Loucy (cell line): ENCODE measurements at regions not wholly inside any gene's neighbourhood (a gene's known extent, or its start where the extent isn't known, plus 50 kb on each side); places are given as distances from the start of the nearest gene placed in this dataset.

ENCODE experiments used
- H2AFZ ChIP-seq: fragments of 200-600 bp; sonication (generic); 2 replicates; pipeline ENCODE4 v1.6.0; 2016; ENCODE audit warnings: antibody characterized with exemption, mild to moderate bottlenecking, low read length, moderate library complexity
- H3F3A ChIP-seq: fragments of 200-600 bp; 2 replicates; pipeline ENCODE4 v1.6.0; 2016; ENCODE audit warnings: antibody characterized with exemption, low read depth, mild to moderate bottlenecking
- H3K27me3 ChIP-seq: fragments of 200-600 bp; sonication (generic); 2 replicates; pipeline ENCODE4 v1.6.1; 2014; ENCODE audit warnings: low read length, mild to moderate bottlenecking; ENCODE audit not compliant: insufficient read depth, poor library complexity, severe bottlenecking
- H3K36me3 ChIP-seq: fragments of 200-600 bp; sonication (generic); 2 replicates; pipeline ENCODE4 v1.6.1; 2016; ENCODE audit warnings: low read length; ENCODE audit not compliant: insufficient read depth
- H3K4me1 ChIP-seq: fragments of 200-600 bp; sonication (generic); 2 replicates; pipeline ENCODE4 v1.5.1; 2014; ENCODE audit warnings: low read length, mild to moderate bottlenecking; ENCODE audit not compliant: insufficient read depth, poor library complexity, severe bottlenecking
- H3K4me2 ChIP-seq: fragments of 200-600 bp; sonication (generic); 2 replicates; pipeline ENCODE4 v1.6.0; 2014; ENCODE audit warnings: antibody characterized with exemption, low read length, low read depth, mild to moderate bottlenecking; ENCODE audit not compliant: poor library complexity, severe bottlenecking
- H3K4me3 ChIP-seq: fragments of 200-600 bp; sonication (generic); 2 replicates; pipeline ENCODE4 v1.5.1; 2014; ENCODE audit warnings: low read length, mild to moderate bottlenecking, mixed read lengths; ENCODE audit not compliant: poor library complexity, severe bottlenecking
- H3K79me2 ChIP-seq: fragments of 200-600 bp; sonication (generic); 2 replicates; pipeline ENCODE4 v1.6.1; 2014; ENCODE audit warnings: low read length; ENCODE audit not compliant: insufficient read depth
- H3K9ac ChIP-seq: fragments of 200-600 bp; sonication (generic); 2 replicates; pipeline ENCODE4 v1.6.0; 2014; ENCODE audit warnings: mild to moderate bottlenecking, low read depth, low read length, moderate library complexity; ENCODE audit not compliant: poor library complexity, severe bottlenecking
- H3K9me2 ChIP-seq: fragments of 200-600 bp; sonication (generic); replicated peaks from 2 replicates; pipeline ENCODE4 v1.6.1; 2016; ENCODE audit warnings: low read depth, low read length, mixed read lengths
- H3K9me3 ChIP-seq: fragments of 200-600 bp; sonication (generic); 2 replicates; pipeline ENCODE4 v1.6.1; 2014; ENCODE audit warnings: mild to moderate bottlenecking, antibody characterized with exemption, low read length, low read depth; ENCODE audit not compliant: insufficient read depth
- H4K20me1 ChIP-seq: fragments of 200-600 bp; sonication (generic); 2 replicates; pipeline ENCODE4 v1.6.0; 2014; ENCODE audit warnings: antibody characterized with exemption, low read length, mild to moderate bottlenecking; ENCODE audit not compliant: insufficient read depth, poor library complexity, severe bottlenecking
- EZH2phosphoT487 ChIP-seq: fragments of 200-600 bp; IDR thresholded peaks from 2 replicates; pipeline ENCODE4 v1.6.1; 2018; ENCODE audit warnings: antibody characterized with exemption, mild to moderate bottlenecking, moderate library complexity, borderline replicate concordance
- TF ChIP-seq, protein P1 (sequence below): fragments of 200-600 bp; sonication (generic); conservative IDR thresholded peaks from 2 replicates; pipeline ENCODE4 v1.5.1; 2014; ENCODE audit warnings: mild to moderate bottlenecking, antibody characterized with exemption, low read length

DNA sequence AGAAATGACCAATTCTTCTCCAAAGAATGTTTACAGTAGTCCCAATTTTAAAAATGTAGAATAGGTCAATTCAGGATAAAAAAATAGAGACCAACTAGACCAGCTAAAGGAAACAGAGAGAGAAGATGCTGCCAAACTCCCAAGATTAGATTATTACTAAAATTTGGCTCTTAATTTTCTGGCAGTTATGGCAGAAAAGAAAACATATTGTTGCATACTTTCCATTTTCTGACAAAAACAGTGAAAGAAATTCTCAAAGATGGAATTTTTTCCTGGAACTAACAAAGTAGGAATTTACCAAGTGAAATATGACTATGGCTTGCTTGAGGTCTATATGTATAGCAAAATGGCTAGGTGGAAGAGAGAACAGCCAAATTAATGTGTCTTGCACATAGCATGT is 138.3 kb upstream of the STK17B start:
- H3K9me2 ChIP-seq, result no peaks in the 10 kb centered on the region
- no peaks in the 10 kb centered on the region for H4K20me1 ChIP-seq
- peaks cover 6% of the 10 kb centered on the region for H3K4me1 ChIP-seq
- TF ChIP-seq, protein P1, sequence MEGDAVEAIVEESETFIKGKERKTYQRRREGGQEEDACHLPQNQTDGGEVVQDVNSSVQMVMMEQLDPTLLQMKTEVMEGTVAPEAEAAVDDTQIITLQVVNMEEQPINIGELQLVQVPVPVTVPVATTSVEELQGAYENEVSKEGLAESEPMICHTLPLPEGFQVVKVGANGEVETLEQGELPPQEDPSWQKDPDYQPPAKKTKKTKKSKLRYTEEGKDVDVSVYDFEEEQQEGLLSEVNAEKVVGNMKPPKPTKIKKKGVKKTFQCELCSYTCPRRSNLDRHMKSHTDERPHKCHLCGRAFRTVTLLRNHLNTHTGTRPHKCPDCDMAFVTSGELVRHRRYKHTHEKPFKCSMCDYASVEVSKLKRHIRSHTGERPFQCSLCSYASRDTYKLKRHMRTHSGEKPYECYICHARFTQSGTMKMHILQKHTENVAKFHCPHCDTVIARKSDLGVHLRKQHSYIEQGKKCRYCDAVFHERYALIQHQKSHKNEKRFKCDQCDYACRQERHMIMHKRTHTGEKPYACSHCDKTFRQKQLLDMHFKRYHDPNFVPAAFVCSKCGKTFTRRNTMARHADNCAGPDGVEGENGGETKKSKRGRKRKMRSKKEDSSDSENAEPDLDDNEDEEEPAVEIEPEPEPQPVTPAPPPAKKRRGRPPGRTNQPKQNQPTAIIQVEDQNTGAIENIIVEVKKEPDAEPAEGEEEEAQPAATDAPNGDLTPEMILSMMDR, result no peak
- no peaks in the 10 kb centered on the region for H3K36me3 ChIP-seq
- H2AFZ ChIP-seq, result no peak overlapping the region
- no peaks in the 10 kb centered on the region for H3F3A ChIP-seq
- H3K79me2 ChIP-seq, result no peaks in the 10 kb centered on the region
- H3K4me2 ChIP-seq, result no peak overlapping the region
- no peaks in the 10 kb centered on the region for H3K9me3 ChIP-seq
- no peak overlapping the region for H3K4me3 ChIP-seq
- H3K9ac ChIP-seq, result no peak overlapping the region
- H3K27me3 ChIP-seq, result no peaks in the 10 kb centered on the region

- H3K4me2 ChIP-seq, result no peak overlapping the region
Observed at GRCh38 chr2:196314157-196314556, 142.8 kb upstream of the STK17B start.

GRCh38 chr2:196314780-196315179 is 143.4 kb upstream of the STK17B start:
- no peak overlapping the region for H3K4me2 ChIP-seq
- H4K20me1 ChIP-seq, result no peaks in the 10 kb centered on the region
- H3K4me3 ChIP-seq, result no peak overlapping the region
- no peaks in the 10 kb centered on the region for H3K36me3 ChIP-seq
- H2AFZ ChIP-seq, result no peak overlapping the region
- H3K79me2 ChIP-seq, result no peaks in the 10 kb centered on the region
- no peak overlapping the region for H3K9ac ChIP-seq
- no peaks in the 10 kb centered on the region for H3K27me3 ChIP-seq
- TF ChIP-seq, protein P1, result no peak
- TF ChIP-seq EZH2phosphoT487, result no peak
- H3F3A ChIP-seq, result no peaks in the 10 kb centered on the region
- no peaks in the 10 kb centered on the region for H3K9me2 ChIP-seq
- H3K4me1 ChIP-seq, result no peaks in the 10 kb centered on the region
- no peaks in the 10 kb centered on the region for H3K9me3 ChIP-seq

More at GRCh38 chr2:196314157-196314556, 142.8 kb upstream of the STK17B start:
- H3K27me3 ChIP-seq, result no peaks in the 10 kb centered on the region
- no peak overlapping the region for H3K9ac ChIP-seq
- no peaks in the 10 kb centered on the region for H3K36me3 ChIP-seq
- H3K4me3 ChIP-seq, result no peak overlapping the region
- no peak for TF ChIP-seq EZH2phosphoT487
- H3K9me2 ChIP-seq, result no peaks in the 10 kb centered on the region
- no peaks in the 10 kb centered on the region for H3K9me3 ChIP-seq
- no peaks in the 10 kb centered on the region for H3K4me1 ChIP-seq
- H2AFZ ChIP-seq, result no peak overlapping the region
- H3K79me2 ChIP-seq, result no peaks in the 10 kb centered on the region
- no peaks in the 10 kb centered on the region for H3F3A ChIP-seq
- no peaks in the 10 kb centered on the region for H4K20me1 ChIP-seq

- Histone ChIP-seq H3K9ac (no peak overlapping the region), H3K27me3 (no peaks in the 10 kb centered on the region), H2AFZ (no peak overlapping the region), H3K36me3 (no peaks in the 10 kb centered on the region), H3K9me3 (no peaks in the 10 kb centered on the region), H3K4me1 (no peaks in the 10 kb centered on the region), H3K4me2 (no peak overlapping the region), H3K4me3 (no peak overlapping the region), H3F3A (no peaks in the 10 kb centered on the region), H3K9me2 (no peaks in the 10 kb centered on the region), H4K20me1 (no peaks in the 10 kb centered on the region), H3K79me2 (no peaks in the 10 kb centered on the region)
- TF ChIP-seq, protein P1, result no peak
- no peak for TF ChIP-seq EZH2phosphoT487
Observed at GRCh38 chr2:196315388-196316049, 144.1 kb upstream of the STK17B start.
